GM21367 (cell line): ENCODE measurements at regions not wholly inside any gene's neighbourhood (a gene's known extent, or its start where the extent isn't known, plus 50 kb on each side); places are given as distances from the start of the nearest gene placed in this dataset.

Source experiments
- ATAC-seq: cut with Tn5 transposase; IDR thresholded peaks from one replicate; pipeline ENCODE4 v1.9.1; 2021; ENCODE audit not compliant: unreplicated experiment

- ATAC-seq: no peak
These were observed 561.0 kb upstream of the TNP1 start for GRCh38 chr2:217420854-217421253.

- ATAC-seq: no peak
These were observed 559.3 kb upstream of the TNP1 start for GRCh38 chr2:217419055-217419671.

- no peak for ATAC-seq
These were observed 558.7 kb upstream of the TNP1 start for GRCh38 chr2:217418544-217418943.

- no peak for ATAC-seq
These were observed 558.2 kb upstream of the TNP1 start for GRCh38 chr2:217418090-217418489.

GRCh38 chr2:217417536-217417935 lies 557.7 kb upstream of the TNP1 start:
- no peak for ATAC-seq

- ATAC-seq: peak; percentile 86
These were observed 555.5 kb upstream of the TNP1 start for GRCh38 chr2:217415316-217415715.

GRCh38 chr2:217414429-217414828 lies 554.6 kb upstream of the TNP1 start:
- no peak for ATAC-seq

GRCh38 chr2:217413193-217413592 lies 553.3 kb upstream of the TNP1 start:
- ATAC-seq: no peak

GRCh38 chr2:217412721-217413120 lies 552.9 kb upstream of the TNP1 start:
- no peak for ATAC-seq

- ATAC-seq: no peak
These were observed 552.4 kb upstream of the TNP1 start for GRCh38 chr2:217412277-217412676.

GRCh38 chr2:217410681-217410960 lies 550.8 kb upstream of the TNP1 start:
- ATAC-seq: no peak

GRCh38 chr2:217409949-217410680 lies 550.3 kb upstream of the TNP1 start:
- ATAC-seq: no peak

- no peak for ATAC-seq
These were observed 547.5 kb upstream of the TNP1 start for GRCh38 chr2:217407362-217407761.

- no peak for ATAC-seq
These were observed 544.4 kb upstream of the TNP1 start for GRCh38 chr2:217404236-217404760.

- no peak for ATAC-seq
These were observed 543.0 kb upstream of the TNP1 start for GRCh38 chr2:217402761-217403383.

GRCh38 chr2:217402144-217402543 lies 542.3 kb upstream of the TNP1 start:
- ATAC-seq: no peak

GRCh38 chr2:217399291-217399690 lies 539.4 kb upstream of the TNP1 start:
- ATAC-seq: no peak

GRCh38 chr2:217398860-217399259 lies 539.0 kb upstream of the TNP1 start:
- no peak for ATAC-seq

- no peak for ATAC-seq
These were observed 538.2 kb upstream of the TNP1 start for GRCh38 chr2:217398101-217398500.

GRCh38 chr2:217396586-217396985 lies 536.7 kb upstream of the TNP1 start:
- no peak for ATAC-seq

GRCh38 chr2:217396165-217396564 lies 536.3 kb upstream of the TNP1 start:
- no peak for ATAC-seq
